T-helper 1 cell (primary cell): ENCODE measurements at regions not wholly inside any gene's neighbourhood (a gene's known extent, or its start where the extent isn't known, plus 50 kb on each side); places are given as distances from the start of the nearest gene placed in this dataset.
A peak's percentile ranks its signal among the peaks of the same experiment; 100 is the strongest.

Experiments
- DNase-seq, 5 donors: peaks; one replicate each; pipeline ENCODE4 v3.0.0-alpha.2; 2012 to 2020

DNA sequence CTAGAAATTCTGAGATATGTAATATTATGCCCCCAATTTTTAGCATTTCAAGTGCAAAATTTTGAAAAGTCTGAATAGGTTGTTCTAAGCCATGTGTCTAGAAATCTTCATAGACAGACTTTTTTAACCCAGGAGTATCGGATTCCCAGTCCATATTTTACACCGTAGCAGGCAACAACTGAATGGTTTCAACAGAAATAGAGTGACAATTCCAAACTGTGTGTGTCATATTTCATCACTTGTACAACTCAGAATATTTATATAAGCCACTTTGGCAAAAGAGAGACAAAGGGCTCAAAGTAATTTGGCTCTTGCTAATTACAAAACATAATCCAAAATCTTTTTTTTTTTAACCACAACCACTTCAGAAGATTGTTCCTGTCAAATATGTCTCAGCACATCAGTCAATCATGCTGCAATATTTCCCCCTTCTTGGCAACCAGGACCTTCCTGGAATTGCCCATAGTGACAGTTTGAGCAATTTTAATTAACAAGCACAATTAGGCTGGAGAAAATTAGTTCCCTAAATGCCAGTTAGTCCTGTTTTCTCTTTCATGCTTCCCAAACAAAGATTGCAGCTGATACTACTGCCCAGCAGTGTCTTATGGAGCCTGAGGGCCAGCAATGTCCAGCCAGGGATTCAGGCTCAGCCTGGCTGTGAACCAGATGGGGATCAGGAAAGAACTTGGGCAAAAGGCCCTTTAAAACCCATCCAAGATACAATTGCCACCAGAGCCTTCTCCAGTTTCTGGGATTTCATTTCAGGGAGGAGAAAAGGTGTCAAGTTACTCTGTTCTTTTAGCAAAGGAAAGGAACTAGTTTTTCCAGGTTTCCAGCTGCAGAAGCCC lies 533.3 kb upstream of the GHITM start:
- DNase-seq, result no peak

DNA sequence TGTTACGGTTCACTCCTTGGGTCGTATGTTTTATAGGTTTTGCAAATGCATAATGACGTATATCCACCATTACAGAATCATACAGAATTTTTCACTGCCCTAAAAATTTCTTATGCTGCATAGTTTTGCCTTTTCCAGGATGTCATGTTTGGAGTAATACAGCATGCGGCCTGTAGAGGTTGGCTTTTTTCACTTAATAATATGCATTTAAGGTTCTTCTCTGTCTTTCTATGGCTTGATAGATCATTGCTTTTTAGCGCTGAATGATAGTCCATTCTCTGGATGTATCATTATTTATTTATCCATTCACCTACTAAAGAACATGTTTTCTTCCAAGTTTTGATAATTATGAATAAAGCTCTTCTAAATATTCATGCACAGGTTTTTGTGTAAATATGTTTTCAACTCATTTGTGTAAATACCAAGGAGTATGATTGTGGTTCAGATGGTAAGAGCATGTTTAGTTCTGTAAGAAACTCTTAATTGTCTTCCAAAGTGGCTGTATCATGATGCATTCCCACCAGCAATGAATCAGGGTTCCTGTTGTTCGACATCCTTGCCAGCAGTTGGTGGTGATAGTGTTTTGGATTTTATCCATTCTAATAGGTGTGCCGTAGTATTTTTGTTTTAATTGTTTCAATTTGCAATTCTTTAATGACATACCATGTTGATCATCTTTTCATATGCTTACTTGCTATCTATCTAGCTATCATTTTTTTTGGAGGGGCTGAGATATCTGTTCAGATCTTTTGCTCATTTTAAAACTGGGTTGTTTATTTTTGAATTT lies 531.2 kb upstream of the GHITM start:
- DNase-seq, result no peak

DNA sequence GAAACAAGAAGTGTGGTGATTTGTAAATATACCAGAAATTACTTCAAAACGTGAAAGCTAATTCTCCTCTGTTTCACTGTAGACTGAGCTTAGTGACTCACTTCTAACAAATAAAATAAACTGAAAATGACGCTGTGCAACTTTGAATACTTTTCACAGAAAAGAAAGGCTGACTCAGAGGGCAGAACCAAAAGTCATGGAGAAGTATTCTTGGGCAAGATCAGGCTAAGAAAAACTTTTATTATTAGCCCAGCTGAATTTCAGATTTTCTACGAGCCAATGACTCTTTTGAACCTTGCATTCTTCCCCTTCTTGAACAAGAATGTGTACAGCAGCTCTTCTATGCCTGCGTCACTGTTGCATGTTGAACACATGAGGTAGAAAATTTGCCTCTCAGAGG lies 527.3 kb upstream of the GHITM start:
- no peak for DNase-seq

DNA sequence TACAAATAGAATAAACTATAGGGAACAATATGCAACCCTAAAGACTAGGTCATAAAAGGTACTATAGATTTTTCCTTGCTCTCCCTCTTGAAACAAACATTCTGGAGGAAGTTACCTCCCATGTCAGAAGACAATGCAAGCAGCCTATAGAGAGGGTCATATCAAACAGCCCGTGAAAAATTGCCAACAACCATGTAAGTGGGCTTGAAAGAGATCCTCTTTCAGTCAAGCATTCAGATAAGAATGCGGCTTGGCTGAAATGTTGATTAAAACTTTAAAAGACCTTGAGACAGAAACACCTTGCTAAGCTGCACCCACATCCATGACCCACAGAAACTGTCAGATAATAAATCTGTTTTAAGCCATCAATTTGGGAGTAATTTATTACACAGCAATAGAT lies 526.6 kb upstream of the GHITM start:
- no peak for DNase-seq

DNA sequence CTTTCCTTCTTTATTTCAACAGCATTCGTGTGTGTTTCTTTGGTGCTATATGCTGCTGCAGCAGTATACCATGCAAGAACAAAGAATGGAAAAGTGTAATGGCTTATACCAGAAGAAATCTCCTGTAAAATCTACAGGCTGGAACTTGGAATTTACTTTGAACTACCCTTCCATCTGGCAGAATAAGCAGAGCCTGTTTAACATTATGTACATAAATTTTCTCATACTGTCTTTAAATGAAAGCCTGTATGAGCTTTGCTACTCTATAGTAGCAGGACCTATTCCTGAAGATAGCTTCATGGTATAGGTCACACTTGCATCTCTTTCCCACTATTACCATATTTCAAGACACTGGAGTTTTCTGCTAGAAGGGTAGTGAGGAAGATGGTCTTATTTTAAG lies 522.1 kb upstream of the GHITM start:
- no peak for DNase-seq

DNA sequence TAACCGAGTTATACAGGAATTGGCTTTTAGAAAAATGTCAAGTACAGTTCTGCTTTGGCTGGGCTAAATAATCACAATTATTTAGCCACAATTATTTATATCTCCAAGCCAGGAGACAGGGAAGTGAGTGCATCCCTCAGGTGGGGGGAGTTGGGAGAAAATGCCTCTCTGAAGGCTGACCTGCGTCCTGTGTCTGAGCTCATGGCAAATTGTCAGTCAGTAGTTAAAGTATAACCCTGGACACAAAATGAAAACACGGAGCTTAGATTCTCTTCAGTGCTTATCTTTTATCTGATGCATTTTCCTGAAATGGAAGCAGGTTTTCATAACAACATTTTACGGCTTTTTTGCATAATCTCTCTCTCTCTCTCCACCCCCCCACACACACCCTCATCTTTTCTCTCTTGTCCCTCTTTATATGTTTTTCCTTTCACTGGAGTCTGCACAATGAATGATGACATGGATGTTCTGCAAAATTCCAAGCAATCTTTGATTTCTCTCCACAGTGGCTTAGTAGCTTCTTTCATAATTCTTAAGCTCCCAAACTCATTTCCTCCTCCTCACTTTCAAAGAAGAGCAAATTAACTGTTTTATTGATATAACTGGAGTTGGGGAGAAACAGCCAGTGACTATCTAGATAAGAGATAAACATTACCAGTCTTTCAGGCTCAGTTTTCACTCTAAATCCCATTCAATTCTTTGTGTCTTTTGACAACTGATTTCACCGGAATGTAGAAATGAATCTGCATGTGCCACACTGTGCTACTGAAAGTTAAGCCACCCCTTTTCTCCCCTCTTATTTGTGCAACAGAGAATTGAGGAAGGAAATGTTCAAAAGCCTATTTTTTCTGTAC lies 521.4 kb upstream of the GHITM start:
- no peak for DNase-seq

DNA sequence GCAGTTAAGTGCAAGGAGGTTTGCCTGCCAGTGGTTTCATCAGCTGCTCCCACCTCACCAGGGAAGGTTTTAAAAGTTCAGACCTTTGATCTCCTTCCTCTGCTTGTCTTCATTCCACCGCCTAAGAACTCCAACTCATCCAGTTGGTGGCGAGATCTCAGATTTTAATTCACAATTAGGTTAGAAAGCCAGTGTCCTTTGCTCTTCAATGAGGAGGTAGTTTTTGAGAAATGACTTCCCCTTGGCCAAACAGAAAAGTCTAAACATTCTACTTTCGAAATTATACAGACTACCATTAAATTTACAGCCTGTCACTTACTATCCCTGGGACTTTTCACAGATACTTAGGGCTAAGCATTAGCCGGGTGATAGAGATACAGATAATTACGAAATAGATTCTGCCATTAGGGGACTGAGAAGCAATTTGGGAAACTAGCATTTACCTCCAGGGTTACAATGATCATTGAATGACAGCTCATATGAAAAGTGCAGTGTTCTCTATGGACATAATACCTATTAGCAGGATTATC lies 513.4 kb upstream of the GHITM start:
- DNase-seq, result no peak

DNA sequence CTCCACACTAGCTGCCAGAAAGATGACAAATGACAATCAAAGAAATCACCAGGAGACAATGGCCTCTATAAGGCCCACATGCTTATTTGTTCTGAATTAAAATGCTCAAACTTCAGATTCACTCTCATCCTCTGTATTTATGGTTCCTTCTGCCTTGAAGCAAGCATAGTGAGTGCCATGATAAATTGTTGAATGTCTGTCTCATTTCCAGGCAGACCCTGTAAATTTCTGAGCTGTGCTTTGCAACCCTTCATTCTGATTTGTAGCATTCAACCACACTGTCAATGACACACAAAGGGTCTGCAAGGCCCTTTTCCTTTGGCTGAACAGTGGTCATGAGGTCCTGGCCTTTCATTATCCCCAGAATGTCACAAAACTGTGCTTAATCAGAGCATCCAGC lies 506.6 kb upstream of the GHITM start:
- DNase-seq, result no peak

DNA sequence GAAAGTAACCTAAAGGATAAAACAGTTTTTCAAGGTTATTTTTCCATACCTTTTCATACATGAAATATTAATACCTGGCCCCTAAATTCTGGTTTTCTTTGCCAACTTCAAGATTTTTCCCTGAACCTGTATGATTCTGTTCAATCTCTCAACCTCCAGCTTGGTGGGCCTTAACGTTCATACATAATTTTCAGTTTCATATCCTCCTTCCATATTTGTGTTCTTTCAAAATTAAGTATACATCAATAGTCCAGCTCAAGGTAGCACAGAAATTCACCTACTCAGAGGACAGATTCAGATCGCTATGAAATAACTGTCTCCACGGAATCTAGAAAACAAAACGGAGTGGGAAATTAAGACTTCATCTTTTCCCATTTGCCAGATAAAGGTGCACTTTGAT lies 505.8 kb upstream of the GHITM start:
- no peak for DNase-seq

DNA sequence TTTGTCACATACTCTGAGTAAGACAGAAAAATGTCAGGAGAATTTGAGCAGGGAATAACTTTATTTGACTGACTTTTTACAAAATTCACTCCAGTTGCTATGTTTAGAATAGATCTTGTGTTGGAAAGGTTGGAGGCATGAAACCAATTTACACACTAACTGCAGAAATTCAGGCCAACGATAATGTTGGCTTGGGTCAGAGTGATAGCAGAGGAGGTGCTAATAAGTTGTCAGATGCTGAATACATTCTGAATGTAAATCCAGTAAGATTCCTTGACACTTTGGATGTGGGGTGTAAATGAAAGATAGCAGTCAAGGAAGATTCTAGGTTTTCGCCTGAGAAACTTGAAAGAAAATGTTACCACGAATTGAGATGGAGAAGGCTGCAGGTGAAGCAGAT lies 502.5 kb upstream of the GHITM start:
- DNase-seq, result no peak

DNA sequence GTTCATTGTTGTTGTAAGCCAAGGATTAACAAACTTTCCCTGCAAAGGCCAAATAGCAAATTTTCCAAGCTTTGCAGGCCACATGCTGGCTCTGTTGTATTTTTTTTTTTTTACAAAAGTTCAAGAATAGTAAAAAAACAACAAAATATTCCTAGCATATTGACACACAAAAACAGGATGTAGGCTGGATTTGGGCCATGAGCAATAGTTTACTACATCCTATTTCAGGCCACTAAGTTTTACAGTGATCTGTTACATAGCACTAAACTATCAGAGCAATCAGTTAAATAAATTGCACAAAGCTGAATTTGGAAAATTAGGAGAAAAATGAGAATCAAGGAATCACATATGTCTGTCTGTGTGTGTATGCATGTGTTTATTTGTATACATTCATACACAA lies 491.8 kb upstream of the GHITM start:
- DNase-seq, result no peak

DNA sequence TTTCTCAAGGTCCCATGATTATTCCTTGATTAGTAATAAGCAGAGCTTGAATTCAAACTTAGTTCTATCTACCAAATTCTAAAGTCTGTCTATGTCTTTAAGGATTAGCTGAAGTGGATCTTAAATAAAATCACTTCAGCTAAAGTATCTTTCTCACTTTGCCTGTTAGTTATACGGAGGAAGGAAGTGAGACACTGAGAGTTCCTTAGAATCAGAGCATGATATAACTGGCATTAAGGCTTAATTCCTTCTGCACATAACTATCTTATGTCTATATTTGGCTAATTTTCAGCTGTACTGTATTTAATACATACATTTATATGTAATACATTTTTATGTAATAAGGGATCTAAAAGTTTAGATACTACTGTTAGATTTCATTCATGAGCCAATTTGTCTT lies 491.1 kb upstream of the GHITM start:
- no peak for DNase-seq

DNA sequence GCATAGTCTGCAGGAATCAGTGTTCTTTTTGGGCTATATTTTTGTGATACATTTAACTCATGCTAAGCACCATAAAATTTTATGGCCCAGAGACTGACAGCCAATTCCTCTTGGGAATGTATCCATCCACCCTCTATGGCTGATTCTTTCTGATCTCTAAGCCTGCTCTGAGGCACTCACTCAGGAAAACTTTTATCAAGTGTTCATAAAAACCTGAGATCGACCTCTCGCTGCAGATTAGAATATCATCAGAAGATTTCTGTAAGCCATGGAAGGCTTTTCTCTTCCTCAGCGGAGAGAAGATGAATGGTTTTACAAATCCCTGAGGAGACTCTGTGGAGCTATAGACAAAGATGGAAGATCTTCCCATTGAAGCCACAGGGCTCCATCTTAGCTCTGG lies 489.8 kb upstream of the GHITM start:
- no peak for DNase-seq

DNA sequence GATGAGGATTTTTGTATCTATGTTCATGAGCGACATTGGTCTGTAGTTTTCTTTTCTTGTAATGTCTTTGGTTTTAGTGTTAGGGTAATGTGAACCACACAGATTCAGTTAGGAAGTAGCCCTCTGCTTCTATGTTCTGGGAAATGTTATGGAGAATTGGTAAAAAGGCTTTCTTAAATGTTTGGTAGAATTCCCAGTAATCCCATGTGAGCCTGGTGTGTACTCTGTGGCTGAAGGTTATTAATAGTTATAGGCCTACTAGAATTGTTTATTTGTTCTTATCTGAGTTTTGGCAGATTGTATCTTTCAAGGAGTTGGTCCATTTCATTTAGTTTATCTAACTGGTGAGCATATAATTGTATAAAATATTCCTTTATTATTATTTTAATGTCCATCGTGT lies 484.6 kb upstream of the GHITM start:
- DNase-seq, result no peak

DNA sequence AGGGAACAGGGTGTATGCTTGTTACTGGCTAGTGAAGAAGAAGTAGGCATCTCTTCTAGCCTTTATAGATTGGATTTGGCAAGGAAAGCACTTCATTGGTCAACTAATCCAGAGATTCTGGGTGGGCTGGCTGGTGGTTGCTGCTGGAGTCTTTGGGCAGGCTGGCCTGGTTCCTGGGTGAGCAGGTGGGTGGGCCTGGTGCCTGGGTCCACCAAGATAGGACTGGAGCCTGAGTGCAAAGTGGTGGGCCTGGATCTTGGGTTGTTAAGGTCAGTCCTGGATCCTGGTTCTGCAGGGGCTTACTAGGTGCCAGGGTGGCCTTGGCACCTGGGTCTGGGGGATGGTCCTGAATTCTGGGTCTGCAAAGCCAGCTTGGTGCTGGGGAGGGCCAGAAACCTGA lies 482.4 kb upstream of the GHITM start:
- DNase-seq, result no peak

DNA sequence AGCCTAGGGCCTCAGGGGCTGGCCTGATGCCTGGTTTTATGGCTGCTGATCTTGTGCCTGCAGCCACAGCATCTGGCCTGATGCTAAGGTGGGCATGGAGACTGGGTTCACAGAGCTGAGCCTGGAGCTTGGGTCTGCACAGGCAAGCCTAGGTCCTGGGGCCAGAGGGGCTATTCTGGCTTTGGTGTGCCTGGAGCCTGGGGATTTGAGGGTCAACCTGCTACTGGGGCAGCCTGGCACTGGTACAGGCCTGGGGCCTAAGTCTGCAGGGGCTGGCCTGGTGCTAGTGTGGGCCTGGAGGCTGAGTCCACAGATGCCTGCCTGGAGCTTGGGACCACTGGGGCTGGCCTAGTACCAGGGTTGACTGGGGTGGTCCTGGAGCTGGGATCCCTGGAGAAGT lies 481.8 kb upstream of the GHITM start:
- DNase-seq, result no peak

DNA sequence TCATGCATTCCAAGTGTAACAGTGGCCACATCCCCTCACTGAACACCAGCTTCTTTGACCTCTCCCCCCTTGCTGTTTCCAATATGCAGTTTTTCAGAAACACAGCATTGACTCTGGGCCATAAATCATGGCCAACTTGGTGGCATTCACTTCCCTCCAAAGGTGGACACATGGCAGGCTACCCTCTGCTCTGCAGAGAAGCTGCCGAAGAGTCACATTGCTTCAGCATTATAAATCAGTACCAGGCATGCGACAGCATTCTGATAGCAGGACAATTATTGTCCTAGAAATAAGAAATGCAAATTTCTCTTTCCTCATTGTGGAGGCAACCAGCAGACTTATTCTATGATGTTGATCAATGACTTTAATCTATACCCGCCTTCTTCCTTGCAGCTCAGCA lies 475.4 kb upstream of the GHITM start:
- DNase-seq, result no peak

DNA sequence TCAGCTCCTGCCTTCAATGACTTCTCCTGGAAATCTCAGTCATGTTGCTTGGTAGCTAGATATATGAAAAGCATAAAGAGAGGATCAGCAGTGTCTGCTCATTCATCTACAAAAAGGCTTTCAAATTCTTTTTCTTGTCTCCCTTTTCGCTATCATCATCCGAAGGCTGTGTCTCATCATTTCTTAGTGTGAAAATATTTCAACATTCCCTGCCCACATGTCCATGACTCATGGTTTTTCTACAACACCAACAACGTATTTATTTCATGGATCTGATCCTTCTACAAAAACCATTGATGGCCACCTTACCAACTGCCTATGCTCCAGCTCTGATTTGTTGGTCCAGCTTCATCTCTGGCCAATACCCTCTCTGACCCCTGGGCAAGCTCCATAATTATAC lies 472.5 kb upstream of the GHITM start:
- DNase-seq, result no peak

DNA sequence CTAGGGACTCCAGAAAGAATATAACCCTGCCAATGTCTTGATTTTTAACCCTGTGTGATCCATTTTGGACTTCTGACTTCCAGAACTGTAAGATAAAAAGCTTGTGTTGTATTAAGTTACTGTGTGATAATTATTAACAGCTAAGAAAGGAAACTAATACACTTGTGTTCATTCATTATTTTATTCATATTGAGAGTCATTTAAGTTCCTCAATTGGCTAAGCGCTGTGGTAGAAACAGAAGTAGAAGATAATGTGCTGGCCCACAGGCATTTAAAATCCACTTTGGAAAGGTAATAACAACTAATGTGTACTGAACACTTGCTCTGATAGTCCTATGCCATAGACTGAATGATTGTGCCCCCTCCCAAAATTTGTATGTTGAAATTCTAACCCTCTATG lies 471.7 kb upstream of the GHITM start:
- no peak for DNase-seq

DNA sequence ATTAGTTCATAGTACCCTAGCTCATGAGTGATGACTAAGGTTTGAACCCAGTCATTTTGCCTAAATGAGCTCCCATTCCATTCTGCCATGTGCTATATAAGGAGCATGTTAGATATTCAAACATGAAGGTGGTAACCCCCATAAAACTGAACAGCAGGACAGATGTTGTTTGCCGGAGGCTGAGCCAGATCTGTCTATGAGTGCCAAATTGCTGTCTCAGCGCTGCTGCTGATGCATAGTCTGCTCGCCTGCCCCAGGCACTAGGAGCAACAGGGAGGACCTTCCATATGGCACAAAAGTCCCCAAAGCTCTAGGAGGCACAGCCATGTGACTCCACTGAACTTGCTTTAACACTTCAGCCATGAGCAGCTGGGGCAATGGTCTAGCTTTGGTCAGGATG lies 466.0 kb upstream of the GHITM start:
- DNase-seq, result no peak

DNA sequence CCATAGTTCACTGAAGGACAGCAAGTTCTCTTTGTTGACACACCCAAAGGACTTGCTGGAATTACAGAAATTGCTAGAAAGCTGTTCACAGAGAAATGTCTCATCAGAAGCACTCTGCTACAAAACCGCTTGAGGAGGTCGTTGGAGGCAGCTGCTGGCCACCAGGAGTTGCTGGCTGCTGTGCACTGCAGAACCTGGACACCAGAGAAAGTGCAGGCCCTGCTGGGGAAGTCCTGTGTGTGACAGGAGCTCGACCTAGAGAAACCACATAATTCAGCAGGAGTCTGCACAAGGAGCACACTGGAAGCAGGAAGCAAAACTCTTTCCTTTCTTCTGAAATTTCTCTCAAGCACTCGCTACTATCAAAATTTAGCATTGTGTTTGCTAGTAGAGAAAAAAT lies 461.5 kb upstream of the GHITM start:
- peak in 1 of 5 donors; percentile 2 for DNase-seq

DNA sequence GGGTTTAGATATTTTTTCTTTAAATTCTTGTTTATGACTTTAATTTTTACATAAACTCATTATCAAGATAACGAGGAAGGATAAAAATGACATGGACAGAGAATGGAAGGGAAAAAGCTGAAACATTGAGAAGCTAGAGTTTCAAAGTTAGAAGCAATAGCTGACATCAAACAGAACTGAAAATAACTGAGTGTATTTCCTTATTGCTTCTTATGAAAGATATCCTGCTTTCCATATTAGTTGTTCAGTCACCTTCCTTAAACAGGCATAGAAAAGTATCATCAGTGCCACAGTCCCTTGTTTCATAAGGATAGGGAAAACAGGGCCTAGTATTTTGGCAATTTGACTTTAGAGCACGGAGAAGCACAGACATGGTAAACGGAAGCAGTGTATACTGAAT lies 460.5 kb upstream of the GHITM start:
- DNase-seq, result peak in 1 of 5 donors; percentile 13

DNA sequence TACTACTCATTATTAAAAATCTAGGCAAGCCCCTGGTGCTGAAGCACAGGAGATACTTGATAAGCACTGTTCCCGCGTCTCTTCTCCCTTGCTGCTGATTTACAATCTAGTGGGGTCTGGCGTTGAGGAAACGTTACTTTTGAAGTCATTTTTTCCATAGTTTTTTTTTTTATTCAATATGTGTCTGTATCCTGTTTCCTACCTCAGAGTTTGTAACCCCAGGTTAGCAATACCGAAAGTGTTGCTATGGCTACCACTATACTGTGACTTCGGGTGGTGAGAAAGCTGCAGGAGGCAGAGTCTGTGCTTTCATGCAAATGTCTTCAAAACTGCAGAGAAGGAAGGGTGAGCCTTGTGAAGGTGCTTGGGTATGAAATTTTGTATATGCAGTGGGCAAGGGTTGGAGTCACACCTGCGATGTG lies 458.8 kb upstream of the GHITM start:
- DNase-seq, result peak in 1 of 5 donors; percentile 85
